IPS-18a (cell line): ENCODE measurements at regions not wholly inside any gene's neighbourhood (a gene's known extent, or its start where the extent isn't known, plus 50 kb on each side); places are given as distances from the start of the nearest gene placed in this dataset.

Experiments
- H3K27ac ChIP-seq: one replicate; pipeline ENCODE4 v1.5.1; 2013; ENCODE audit warnings: low read length
- H3K27me3 ChIP-seq: one replicate; pipeline ENCODE4 v1.6.1; 2013; ENCODE audit warnings: mild to moderate bottlenecking, low read length; ENCODE audit not compliant: control insufficient read depth, insufficient read depth
- H3K36me3 ChIP-seq: one replicate; pipeline ENCODE4 v1.6.1; 2013; ENCODE audit warnings: low read depth, low read length; ENCODE audit not compliant: control insufficient read depth
- H3K4me1 ChIP-seq: one replicate; pipeline ENCODE4 v1.6.1; 2013; ENCODE audit warnings: low read depth, low read length; ENCODE audit not compliant: control insufficient read depth
- H3K4me3 ChIP-seq: one replicate; pipeline ENCODE4 v1.5.1; 2013; ENCODE audit warnings: low read length
- H3K9ac ChIP-seq: one replicate; pipeline ENCODE4 v1.6.1; 2013; ENCODE audit warnings: mild to moderate bottlenecking, low read length, moderate library complexity
- H3K9me3 ChIP-seq: one replicate; pipeline ENCODE4 v1.6.1; 2013; ENCODE audit warnings: low read depth, low read length; ENCODE audit not compliant: control insufficient read depth

DNA sequence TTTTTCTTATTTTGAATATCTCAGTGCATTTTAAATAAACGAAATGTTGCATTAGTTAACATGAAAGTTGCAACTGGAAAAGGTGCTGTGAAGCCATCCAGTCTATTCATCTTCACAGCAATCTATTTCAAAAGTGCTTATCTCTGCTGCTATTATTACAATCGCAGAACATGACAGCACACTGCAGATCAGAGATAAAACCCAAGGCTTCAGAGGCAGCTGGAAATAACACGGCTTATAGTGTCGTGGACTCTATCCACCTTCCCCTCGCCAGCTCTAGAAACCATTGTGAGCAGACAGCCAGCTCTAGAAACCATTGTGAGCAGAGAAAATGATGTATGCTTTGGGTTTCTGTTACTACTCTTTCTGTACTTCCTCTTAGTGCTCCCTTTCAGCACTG lies 1140.8 kb upstream of the CELF4 start:
- H3K9ac ChIP-seq = no peak overlapping the region

DNA sequence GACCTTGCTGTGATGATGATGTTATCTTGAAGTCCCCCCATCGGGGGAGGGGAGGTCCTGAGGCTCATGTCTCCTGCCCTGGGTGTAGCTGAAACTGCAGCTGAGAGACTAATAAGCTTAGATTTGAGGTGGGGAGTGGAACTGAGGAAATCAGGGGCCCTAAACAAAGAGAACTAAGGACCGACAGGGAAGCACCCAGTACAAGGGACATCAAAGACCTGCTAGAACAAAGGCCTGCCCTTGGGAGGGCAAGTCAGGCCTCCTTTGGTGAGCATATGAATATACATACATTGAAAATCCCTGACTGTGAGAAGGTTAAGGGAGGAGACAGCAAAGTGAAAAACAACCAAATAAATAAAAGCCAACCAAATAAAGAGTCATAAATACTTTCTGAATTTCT lies 1132.5 kb upstream of the CELF4 start:
- no peak overlapping the region for H3K27ac ChIP-seq

More for the DNA sequence above, 1140.8 kb upstream of the CELF4 start:
- Histone ChIP-seq H3K4me3 (no peak overlapping the region), H3K4me1 (no peaks in the 10 kb centered on the region), H3K27me3 (no peaks in the 10 kb centered on the region), H3K27ac (no peak overlapping the region), H3K36me3 (no peaks in the 10 kb centered on the region), H3K9me3 (no peaks in the 10 kb centered on the region)

DNA sequence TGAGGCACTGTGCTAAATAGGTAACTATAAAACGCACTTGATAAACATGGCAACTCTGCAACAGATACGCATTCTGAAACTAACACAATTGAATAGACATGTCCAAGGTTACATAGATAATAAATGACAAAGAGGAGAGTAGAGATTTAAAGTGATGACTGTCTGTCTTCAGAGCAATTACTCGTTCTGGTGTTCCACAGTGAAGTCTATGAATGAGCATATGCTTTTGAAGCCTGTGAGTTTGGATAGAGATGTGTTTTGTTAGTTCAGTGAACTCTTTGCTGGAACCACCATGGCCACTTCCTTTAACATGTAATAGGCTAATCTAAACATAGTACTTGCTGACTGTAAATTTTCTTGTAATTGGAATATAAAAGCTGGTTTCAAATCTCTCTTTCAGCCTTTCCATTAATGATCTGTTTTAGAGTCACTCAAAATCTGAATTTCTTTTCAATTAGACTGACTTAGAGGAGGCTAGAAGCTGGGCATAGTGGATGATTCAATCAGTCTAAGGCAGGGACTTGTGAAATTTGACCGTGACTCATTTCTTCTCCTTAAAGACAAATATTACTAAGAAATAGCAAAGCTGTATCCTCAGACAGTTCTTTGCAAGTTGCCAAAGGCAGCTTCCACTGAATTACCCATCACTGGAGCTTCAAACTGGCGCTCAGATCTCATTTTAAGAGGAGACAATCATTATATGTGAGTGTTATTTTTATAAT lies 1130.1 kb upstream of the CELF4 start:
- Histone ChIP-seq H3K9me3 (no peaks in the 10 kb centered on the region), H3K4me3 (no peak overlapping the region), H3K36me3 (no peaks in the 10 kb centered on the region), H3K27me3 (no peaks in the 10 kb centered on the region), H3K9ac (no peak overlapping the region), H3K27ac (no peak overlapping the region), H3K4me1 (peaks cover 22% of the 10 kb centered on the region)

More for the DNA sequence above, 1132.5 kb upstream of the CELF4 start:
- Histone ChIP-seq H3K4me3 (no peak overlapping the region), H3K36me3 (no peaks in the 10 kb centered on the region), H3K9me3 (no peaks in the 10 kb centered on the region), H3K27me3 (no peaks in the 10 kb centered on the region), H3K4me1 (peaks cover 22% of the 10 kb centered on the region), H3K9ac (no peak overlapping the region)

DNA sequence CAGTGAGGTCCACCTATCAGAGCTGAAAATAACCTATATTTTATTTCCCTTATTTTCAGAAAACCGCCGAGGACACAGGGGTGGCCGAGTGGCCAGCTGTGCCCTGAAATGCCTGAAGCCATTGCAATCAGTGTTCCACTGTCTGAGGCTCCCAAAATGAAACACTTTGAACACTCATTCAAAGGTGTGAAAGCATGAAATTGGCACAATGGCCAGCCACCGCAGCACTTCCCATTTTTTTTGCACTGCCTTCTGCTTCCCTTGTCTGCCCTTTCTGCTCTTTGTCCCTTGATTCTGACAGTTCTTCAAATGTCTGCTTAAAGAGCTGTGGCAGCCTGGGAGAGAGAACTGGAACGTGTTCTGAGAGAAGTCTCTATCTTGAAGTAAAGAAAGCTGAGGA lies 1127.5 kb upstream of the CELF4 start:
- no peaks in the 10 kb centered on the region for H3K9me3 ChIP-seq
- no peaks in the 10 kb centered on the region for H3K27me3 ChIP-seq
- peaks cover 11% of the 10 kb centered on the region for H3K4me1 ChIP-seq
- H3K4me3 ChIP-seq = no peak overlapping the region
- H3K36me3 ChIP-seq = no peaks in the 10 kb centered on the region
- H3K27ac ChIP-seq = no peak overlapping the region
- no peak overlapping the region for H3K9ac ChIP-seq

DNA sequence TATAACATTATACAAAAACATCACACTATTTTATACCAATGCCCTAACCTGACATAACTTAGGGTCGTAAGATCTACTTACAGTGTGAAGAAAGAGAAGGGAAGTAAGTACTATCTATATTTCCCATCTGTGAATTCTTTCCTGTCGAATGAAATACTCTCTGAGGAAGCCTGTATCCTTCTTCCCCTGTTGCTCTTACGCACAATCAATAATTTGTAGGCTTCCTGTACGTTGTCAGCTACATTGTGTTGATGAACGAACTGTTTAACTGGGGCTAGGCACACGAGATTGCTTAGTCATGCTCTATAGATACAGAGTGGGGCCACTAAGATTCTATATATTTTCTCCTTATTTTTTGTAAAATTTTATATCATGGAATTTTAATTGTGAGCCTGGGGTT lies 1125.0 kb upstream of the CELF4 start:
- Histone ChIP-seq H3K9ac (no peak overlapping the region), H3K4me3 (no peak overlapping the region), H3K36me3 (no peaks in the 10 kb centered on the region), H3K4me1 (no peaks in the 10 kb centered on the region), H3K9me3 (no peaks in the 10 kb centered on the region), H3K27me3 (no peaks in the 10 kb centered on the region), H3K27ac (no peak overlapping the region)

DNA sequence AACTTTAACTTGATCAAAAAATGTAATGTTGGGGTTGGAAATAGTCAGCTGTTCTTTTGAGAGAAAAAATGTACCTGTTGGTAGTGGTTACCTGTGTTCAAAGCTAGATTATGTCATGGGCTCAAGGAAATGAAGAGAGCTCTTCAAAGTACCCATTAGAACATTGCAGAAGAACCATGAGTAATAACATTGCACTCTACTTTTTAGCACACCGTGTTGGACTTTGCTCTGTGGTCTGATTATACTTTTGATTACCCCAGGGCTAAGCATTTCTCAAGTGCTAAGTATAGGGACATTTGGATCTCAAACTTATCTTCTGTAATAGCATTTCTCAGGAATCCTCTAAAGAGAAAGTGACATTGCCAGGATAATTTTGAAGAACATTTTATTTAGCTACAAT lies 1122.8 kb upstream of the CELF4 start:
- no peaks in the 10 kb centered on the region for H3K4me1 ChIP-seq
- H3K27ac ChIP-seq = no peak overlapping the region
- no peaks in the 10 kb centered on the region for H3K27me3 ChIP-seq
- no peaks in the 10 kb centered on the region for H3K9me3 ChIP-seq
- no peaks in the 10 kb centered on the region for H3K36me3 ChIP-seq
- H3K9ac ChIP-seq = no peak overlapping the region
- no peak overlapping the region for H3K4me3 ChIP-seq

DNA sequence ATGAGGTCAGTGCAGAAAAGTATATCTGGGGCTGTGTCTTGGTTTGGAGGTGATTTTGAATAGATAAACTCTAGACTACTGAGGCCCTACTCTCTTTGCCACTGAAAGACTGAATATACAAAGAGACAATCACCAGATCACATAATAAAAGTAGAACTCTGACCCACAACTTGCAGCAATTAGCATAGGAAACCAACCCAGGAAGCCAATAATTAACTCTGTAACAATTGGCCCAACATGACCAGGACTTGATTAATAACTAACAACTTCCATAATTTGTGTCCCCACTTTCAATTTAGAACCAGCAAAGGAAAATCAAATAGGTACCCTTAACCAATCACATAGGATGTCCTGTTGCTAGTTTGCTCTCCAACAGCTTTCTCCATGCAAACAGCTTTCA lies 1104.9 kb upstream of the CELF4 start:
- H3K27me3 ChIP-seq = no peaks in the 10 kb centered on the region
- no peak overlapping the region for H3K27ac ChIP-seq
- H3K4me1 ChIP-seq = peaks cover 7% of the 10 kb centered on the region
- H3K9me3 ChIP-seq = no peaks in the 10 kb centered on the region
- H3K36me3 ChIP-seq = no peaks in the 10 kb centered on the region
- no peak overlapping the region for H3K9ac ChIP-seq
- no peak overlapping the region for H3K4me3 ChIP-seq

DNA sequence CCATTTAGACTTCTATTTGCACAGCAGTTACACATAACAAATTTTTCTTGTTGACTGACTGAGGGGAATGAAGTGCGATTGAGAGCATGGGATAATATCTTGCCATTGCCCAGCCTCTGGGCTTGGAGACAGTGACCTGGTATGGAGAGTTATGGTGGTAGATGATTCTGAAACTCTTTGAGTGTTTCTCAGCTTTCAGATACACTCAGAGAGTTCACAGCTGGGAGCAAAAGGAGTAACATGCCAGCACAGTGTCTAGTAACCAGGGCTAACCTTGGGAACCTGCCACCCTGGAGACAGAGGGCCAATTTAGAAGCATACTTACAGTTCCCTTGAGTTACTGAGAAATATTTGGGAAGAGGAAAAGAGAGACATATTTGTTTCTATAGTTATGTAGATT lies 1099.3 kb upstream of the CELF4 start:
- H3K9ac ChIP-seq = no peak overlapping the region
- H3K27me3 ChIP-seq = no peaks in the 10 kb centered on the region
- no peaks in the 10 kb centered on the region for H3K9me3 ChIP-seq
- no peaks in the 10 kb centered on the region for H3K4me1 ChIP-seq
- no peak overlapping the region for H3K4me3 ChIP-seq
- no peaks in the 10 kb centered on the region for H3K36me3 ChIP-seq
- no peak overlapping the region for H3K27ac ChIP-seq

DNA sequence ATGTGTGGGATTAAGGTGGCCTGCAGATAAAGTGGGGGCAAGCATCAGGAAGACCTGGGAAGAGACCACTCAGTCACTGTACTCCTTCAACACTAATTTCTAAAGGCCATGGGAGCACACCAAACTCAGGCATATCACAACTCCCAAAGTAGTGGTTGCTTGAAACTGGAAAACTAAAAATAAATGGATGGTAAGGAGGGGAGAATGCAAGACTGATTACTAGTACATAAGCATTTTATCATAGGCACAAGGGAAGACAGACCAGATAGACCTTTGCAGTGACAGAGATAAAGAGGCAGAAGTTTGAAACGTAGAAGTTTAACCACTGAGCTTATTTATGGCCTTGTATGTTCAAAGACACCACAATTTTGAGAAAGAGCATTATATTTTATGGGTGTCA lies 1098.1 kb upstream of the CELF4 start:
- H3K27ac ChIP-seq = no peak overlapping the region
- H3K9me3 ChIP-seq = no peaks in the 10 kb centered on the region
- no peaks in the 10 kb centered on the region for H3K36me3 ChIP-seq
- no peak overlapping the region for H3K9ac ChIP-seq
- H3K4me1 ChIP-seq = no peaks in the 10 kb centered on the region
- H3K27me3 ChIP-seq = no peaks in the 10 kb centered on the region
- no peak overlapping the region for H3K4me3 ChIP-seq

DNA sequence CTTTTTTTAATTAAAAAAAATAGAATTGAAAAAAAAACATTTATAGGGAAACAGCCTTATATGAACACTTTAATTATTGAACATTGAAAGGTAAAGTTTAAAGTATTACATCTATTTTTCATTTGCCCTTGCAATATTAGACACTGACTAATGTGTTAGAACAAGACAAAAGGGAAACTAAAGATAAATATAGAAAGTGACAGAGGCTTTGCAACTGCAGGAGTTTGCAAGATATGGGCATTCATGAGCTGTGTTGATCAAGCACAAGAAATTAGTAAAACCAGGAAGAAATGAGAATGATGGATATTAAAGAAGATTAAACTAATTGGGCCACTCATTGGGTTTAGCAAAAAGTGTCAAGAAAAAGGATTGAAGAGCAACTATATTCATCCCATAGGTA lies 1097.7 kb upstream of the CELF4 start:
- H3K4me1 ChIP-seq = no peaks in the 10 kb centered on the region
- no peaks in the 10 kb centered on the region for H3K36me3 ChIP-seq
- H3K27me3 ChIP-seq = no peaks in the 10 kb centered on the region
- no peaks in the 10 kb centered on the region for H3K9me3 ChIP-seq
- H3K27ac ChIP-seq = no peak overlapping the region
- H3K9ac ChIP-seq = no peak overlapping the region
- no peak overlapping the region for H3K4me3 ChIP-seq

DNA sequence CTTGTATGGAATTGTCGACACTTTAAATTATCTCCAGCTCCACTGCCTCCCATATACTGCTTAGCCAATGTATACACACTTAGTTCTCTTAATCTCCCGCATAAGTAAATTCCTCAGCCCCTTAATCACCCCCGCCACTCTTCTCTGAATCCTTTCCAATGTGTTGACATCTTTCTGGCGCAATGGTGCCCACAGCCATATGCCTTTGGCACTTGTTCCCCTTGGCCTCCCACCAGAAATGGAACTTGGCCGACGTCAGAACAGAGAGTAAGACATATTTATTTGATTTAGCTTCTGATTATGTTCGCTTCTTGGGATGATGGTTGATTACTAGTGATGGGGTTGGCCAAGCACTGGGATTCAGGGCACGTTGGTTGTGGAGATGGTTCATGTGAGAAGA lies 1089.3 kb upstream of the CELF4 start:
- H3K27me3 ChIP-seq = no peaks in the 10 kb centered on the region
- no peak overlapping the region for H3K9ac ChIP-seq
- H3K9me3 ChIP-seq = no peaks in the 10 kb centered on the region
- H3K36me3 ChIP-seq = no peaks in the 10 kb centered on the region
- H3K27ac ChIP-seq = no peak overlapping the region
- H3K4me1 ChIP-seq = no peaks in the 10 kb centered on the region
- no peak overlapping the region for H3K4me3 ChIP-seq

DNA sequence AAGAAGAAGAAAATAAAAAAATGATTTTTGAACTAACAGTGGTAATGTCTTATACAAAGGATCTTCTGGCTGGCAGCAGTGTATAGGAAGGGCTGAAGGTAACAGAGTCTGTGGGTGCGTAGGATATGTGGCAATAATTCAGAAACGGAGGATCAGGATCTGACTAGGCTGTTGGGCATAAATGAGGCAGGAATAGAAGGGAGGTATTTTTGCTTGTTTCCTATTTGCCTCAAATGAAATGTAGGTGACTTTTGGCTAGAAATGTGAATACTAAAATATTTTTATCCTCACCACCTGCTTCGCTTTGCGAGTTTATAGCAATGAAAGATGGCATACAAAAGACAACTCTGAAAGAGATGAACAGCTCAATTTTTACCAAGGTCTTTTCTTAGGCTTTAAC lies 1086.1 kb upstream of the CELF4 start:
- no peak overlapping the region for H3K4me3 ChIP-seq
- no peaks in the 10 kb centered on the region for H3K9me3 ChIP-seq
- H3K4me1 ChIP-seq = no peaks in the 10 kb centered on the region
- H3K27me3 ChIP-seq = no peaks in the 10 kb centered on the region
- no peaks in the 10 kb centered on the region for H3K36me3 ChIP-seq
- H3K9ac ChIP-seq = no peak overlapping the region
- H3K27ac ChIP-seq = no peak overlapping the region
